NCI-H1417 (cell line): ENCODE measurements at regions not wholly inside any gene's neighbourhood (a gene's known extent, or its start where the extent isn't known, plus 50 kb on each side); places are given as distances from the start of the nearest gene placed in this dataset.

ENCODE experiments used
- DNase-seq, 3 experiments: peaks; one replicate each; lab custom pipeline; 2025; lab: John Stamatoyannopoulos, UW

DNA sequence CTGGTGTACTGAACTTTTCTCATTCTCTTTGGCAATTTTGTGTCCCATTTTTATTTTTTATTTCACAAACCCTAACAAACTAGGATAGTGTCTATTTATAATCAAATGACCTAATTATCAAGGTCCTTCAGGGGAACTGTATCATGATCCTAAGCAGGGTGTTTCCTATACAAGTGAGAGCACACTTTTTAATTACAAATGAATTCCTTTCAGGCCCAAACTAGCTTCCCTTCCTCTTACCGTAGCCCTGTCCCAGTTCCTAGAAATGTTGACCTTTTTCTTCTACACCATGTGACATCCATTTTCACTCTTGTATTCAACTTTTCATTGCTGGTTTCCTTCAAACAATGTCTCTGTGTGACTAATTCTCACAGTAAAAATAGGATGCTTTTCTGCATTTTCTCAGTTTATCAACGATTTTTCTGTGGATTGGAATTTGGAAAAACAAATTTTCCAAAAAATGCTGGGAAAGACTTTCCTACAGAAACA is 411.4 kb downstream of the CCDC91 start:
- no peak for DNase-seq

DNA sequence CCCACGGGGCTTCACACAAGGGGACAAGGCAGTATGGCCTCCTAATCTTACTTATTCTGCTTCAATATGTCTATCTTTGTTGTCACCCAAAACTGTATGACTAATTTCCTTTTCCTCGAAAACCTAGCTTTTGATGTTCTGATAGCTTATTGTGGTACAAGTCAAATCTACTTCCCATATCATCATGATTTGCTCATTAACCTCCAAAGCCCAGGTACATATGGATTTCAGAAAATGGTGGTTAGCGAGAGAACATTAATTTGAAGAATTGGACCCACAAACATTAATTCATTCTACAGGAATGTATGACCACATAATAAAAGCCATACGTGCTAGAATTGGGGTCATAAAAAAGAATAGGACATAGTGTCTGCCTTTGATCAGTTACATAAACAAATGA is 412.5 kb downstream of the CCDC91 start:
- no peak for DNase-seq

DNA sequence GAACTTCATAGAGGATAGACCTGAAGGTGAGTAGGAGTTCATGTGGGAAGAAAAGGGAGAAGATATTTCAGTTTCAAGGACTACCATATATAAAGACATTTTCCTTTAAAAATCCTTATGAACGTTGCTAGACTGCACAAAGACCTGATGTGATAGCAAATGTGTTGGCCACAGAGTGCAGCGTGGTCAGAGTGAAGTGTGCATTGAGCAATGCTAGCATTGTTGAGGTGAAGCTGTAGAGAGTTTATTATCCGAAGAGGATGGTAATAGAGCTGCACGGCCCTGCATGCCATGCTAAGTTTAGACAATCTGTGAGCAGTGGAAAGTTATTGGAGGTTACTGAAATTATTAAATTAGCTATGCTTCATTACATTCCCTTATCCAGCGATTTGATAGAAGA is 413.0 kb downstream of the CCDC91 start:
- DNase-seq: no peak

- no peak for DNase-seq
These were observed 413.5 kb downstream of the CCDC91 start for GRCh38 chr12:28603801-28604200.

- DNase-seq: no peak
These were observed 414.0 kb downstream of the CCDC91 start for GRCh38 chr12:28604240-28604639.

GRCh38 chr12:28606967-28607557 is 416.8 kb downstream of the CCDC91 start:
- no peak for DNase-seq

- no peak for DNase-seq
These were observed 420.3 kb downstream of the CCDC91 start for GRCh38 chr12:28610401-28611114.

DNA sequence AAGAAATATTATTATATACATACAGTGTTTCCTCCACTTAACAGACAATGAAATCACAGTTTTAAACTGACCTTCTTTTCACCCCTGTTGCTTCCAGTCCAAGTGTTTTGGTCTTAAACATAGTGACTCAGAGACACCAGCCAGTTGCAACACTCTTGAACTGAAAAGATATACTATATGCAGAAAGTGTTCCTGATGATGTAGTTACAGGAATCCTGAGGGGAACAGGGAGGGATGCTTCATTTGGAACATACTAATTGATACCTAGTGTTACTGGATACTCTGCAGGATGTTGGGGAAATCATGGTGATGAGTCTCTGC is 420.8 kb downstream of the CCDC91 start:
- no peak for DNase-seq

- DNase-seq: no peak
These were observed 421.2 kb downstream of the CCDC91 start for GRCh38 chr12:28611449-28611848.

GRCh38 chr12:28618171-28618570 is 427.9 kb downstream of the CCDC91 start:
- no peak for DNase-seq

- DNase-seq: no peak
These were observed 428.5 kb downstream of the CCDC91 start for GRCh38 chr12:28618772-28619171.

DNA sequence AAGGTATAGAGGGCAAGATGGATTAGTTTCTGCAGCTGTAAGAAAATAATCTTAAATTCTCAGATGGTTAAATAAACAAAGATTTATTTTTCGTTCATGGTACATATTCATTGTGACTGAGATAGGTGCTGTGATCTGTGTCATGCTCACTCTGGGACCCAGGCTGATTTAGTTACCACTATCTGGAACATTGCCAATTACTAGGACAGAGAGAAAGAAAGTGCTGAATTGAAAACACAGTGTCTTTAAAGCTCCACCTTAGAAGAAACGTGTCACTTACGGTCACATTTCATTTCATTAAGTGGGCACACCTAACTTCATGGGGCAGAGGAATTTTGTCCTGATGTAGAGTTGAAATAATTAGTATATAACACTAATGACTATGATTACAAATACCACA is 430.0 kb downstream of the CCDC91 start:
- DNase-seq: peak in 1 of 3 experiments; percentile 20

DNA sequence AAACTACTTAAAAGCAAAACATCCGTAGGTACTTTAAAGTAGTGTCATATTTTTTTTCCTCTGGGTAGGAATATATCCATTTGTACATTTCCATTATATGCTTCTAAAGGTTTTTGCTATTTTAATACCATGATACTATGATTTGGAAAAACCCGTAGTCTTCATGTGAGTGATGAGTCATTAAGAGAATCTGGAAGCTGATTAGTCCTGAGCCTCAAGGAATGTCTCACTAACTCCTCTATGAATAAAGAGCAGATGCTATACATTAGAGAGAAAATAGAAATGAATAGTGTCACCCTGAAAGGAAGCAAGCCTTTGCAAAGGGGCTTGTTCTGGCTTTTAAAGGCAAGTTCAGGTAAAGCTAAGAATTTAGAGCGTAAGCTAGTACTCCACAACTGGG is 432.1 kb downstream of the CCDC91 start:
- no peak for DNase-seq

- no peak for DNase-seq
These were observed 436.2 kb downstream of the CCDC91 start for GRCh38 chr12:28626504-28626903.

- no peak for DNase-seq
These were observed 439.4 kb downstream of the CCDC91 start for GRCh38 chr12:28629691-28630090.

DNA sequence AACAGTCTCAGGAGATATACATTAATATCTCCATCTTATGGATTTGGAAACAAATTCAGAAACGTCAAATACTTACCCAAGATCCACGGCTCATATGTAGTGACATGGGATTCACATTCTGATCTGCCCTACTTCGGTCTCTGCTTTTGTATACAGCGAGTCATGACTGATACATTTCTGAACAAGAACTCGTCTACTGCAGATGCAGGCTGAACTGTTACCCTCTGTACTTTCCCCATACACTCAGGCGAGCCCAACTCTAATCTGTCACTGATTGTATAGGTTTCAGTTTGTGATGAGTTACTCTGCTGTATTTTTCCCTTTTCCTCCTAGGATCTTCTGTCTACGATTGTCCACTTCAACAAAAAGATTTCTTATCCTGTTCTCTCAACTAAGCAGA is 441.6 kb downstream of the CCDC91 start:
- DNase-seq: no peak

DNA sequence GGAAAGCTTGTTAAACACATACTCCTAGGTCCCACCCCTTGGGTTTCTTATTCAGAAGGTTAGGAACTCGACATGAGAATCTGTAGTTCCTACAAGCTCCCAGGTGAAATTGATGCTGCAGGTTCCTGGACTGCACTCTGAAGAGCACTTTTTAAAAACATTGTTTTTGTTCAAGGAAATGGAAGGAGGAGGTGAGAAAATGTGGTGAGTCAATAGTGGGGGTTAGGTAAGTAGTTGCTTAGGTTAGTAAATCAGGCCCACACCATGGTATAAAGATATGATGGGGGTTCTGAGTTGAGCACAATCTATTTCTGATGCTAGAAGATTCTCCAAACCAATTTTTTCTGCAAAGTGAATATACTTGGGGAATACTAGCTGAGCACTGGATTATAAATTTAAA is 450.3 kb downstream of the CCDC91 start:
- DNase-seq: no peak

GRCh38 chr12:28645436-28645835 is 455.2 kb downstream of the CCDC91 start:
- no peak for DNase-seq

DNA sequence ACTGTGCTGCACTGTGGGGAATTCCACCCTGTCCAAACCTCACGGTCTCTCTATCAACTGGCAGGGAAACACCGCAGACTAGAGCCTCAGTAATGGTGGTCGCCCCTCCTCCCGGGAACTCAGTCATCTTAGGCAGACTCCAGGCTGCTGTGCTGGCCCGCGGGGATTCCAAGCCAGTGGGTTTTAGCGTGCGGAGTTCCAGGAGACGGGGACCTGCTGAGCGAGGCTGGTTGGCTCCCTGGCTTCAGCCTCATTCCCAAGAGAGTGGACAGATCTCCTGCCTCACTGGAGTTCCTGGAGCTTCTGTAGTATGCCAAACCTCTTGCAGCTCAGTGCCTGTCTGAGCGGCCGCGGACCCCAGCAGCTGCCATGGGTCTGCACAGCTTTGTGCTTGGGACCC is 455.6 kb downstream of the CCDC91 start:
- DNase-seq: no peak

- no peak for DNase-seq
These were observed 460.6 kb downstream of the CCDC91 start for GRCh38 chr12:28650906-28651305.

GRCh38 chr12:28652239-28652638 is 462.0 kb downstream of the CCDC91 start:
- DNase-seq: no peak

DNA sequence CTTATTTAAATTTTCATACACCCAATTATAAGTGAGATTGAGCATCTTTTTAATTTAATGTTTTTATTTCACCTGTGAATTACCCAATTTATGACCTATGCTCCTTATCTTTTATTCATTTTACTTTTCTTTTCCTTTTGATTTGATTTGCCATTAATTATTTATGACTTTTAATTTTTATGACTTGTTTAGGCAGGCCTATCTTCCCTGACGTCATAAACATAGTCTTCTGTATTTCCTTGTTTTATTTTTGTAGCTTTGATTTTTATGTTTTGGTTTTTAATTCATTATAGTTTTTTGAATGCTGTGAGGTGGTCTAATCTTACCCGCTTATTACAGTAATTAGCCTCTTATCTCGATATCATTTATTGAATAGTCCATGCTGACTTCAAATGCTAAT is 467.1 kb upstream of the FAR2 start:
- no peak for DNase-seq

DNA sequence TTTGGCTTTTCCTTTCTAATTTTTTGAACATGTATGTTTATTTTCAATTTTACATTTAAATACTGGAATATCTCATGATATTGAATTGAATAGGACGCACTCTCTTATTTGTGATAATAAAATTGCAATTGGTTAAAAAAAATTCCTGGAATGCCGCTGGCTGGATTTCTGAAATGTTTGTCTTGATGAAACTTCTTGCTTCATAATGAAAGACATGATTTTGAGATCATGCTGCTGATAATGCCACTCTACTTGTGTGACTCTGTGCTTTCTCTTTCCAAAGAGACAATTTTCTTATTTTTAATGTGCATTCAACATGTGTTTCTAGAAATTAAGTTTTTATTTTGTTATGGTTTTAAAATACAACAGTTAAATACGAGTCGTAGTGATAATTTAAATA is 465.7 kb upstream of the FAR2 start:
- DNase-seq: no peak
